GM19043 (cell line): ENCODE measurements at regions not wholly inside any gene's neighbourhood (a gene's known extent, or its start where the extent isn't known, plus 50 kb on each side); places are given as distances from the start of the nearest gene placed in this dataset.

ENCODE experiments used
- ATAC-seq: cut with Tn5 transposase; IDR thresholded peaks from one replicate; pipeline ENCODE4 v1.9.1; 2021; ENCODE audit warnings: low read depth; ENCODE audit not compliant: unreplicated experiment

- ATAC-seq, result no peak
These were observed 79.0 kb upstream of the CELF2 start for GRCh38 chr10:10938676-10939075.

- ATAC-seq, result no peak
These were observed 76.4 kb upstream of the CELF2 start for GRCh38 chr10:10941127-10941730.

- no peak for ATAC-seq
These were observed 75.2 kb upstream of the CELF2 start for GRCh38 chr10:10942441-10942840.

GRCh38 chr10:10946081-10946480, 71.6 kb upstream of the CELF2 start:
- no peak for ATAC-seq

GRCh38 chr10:10946801-10947200, 70.9 kb upstream of the CELF2 start:
- no peak for ATAC-seq

- ATAC-seq, result no peak
These were observed 66.0 kb upstream of the CELF2 start for GRCh38 chr10:10951675-10952074.

GRCh38 chr10:10952800-10953199, 64.9 kb upstream of the CELF2 start:
- ATAC-seq, result no peak

GRCh38 chr10:10956681-10957542, 60.8 kb upstream of the CELF2 start:
- ATAC-seq, result no peak

GRCh38 chr10:10958041-10958440, 59.6 kb upstream of the CELF2 start:
- no peak for ATAC-seq

GRCh38 chr10:10959666-10960065, 58.0 kb upstream of the CELF2 start:
- no peak for ATAC-seq

- no peak for ATAC-seq
These were observed 57.1 kb upstream of the CELF2 start for GRCh38 chr10:10960534-10960933.

- no peak for ATAC-seq
These were observed 56.6 kb upstream of the CELF2 start for GRCh38 chr10:10961072-10961471.

- no peak for ATAC-seq
These were observed 50.6 kb upstream of the CELF2 start for GRCh38 chr10:10967029-10967428.

GRCh38 chr10:10967581-10968256, 50.0 kb upstream of the CELF2 start:
- no peak for ATAC-seq
